ENCODE measurements at regions not wholly inside any gene's neighbourhood (a gene's known extent, or its start where the extent isn't known, plus 50 kb on each side); places are given as distances from the start of the nearest gene placed in this dataset.

- TF ChIP-seq SKIL (IDR thresholded peaks at IDR 0.05; ENCODE audit: low read depth, poor library complexity, severe bottlenecking) (no peak), ZNF592 (IDR thresholded peaks at IDR 0.05) (no peak)
Measured at GRCh38 chr12:126349383-126349782, 1284.1 kb downstream of the AACS start (continued).

GRCh38 chr12:126353604-126354003 lies 1288.4 kb downstream of the AACS start:
- no peak overlapping the region for H3K27ac ChIP-seq (ENCODE audit: control insufficient read depth, insufficient read depth)
- no TSS peak for BruUV-seq (replicated peaks)

More at GRCh38 chr12:126353604-126354003, 1288.4 kb downstream of the AACS start:
- Histone ChIP-seq H3K4me3 (no peak overlapping the region), H3K27me3 (replicated peaks in 1 of 2; ENCODE audit: control insufficient read depth in 2 of 2, insufficient read depth in 2 of 2, low read length in 1 of 2) (no peaks in the 10 kb centered on the region), H2AFZ (ENCODE audit: control insufficient read depth, low read depth, low read length) (no peak overlapping the region), H3K4me2 (ENCODE audit: control insufficient read depth, insufficient read depth) (no peak overlapping the region), H3K9ac (ENCODE audit: control insufficient read depth, insufficient read depth, low read length) (no peak overlapping the region), H4K20me1 (ENCODE audit: control insufficient read depth, insufficient read depth) (no peaks in the 10 kb centered on the region), H3K36me3 (ENCODE audit: control insufficient read depth in 2 of 2, insufficient read depth in 2 of 2, low read length in 1 of 2) (no peaks in the 10 kb centered on the region), H3K9me3 (replicated peaks; ENCODE audit: control insufficient read depth, insufficient read depth, low read length) (no peaks in the 10 kb centered on the region; the same call in 2 of the 3 replicates), H3K79me2 (ENCODE audit: control insufficient read depth, insufficient read depth, low read length) (no peaks in the 10 kb centered on the region), H3K4me1 (ENCODE audit: control insufficient read depth, insufficient read depth, low read length) (no peaks in the 10 kb centered on the region)
- TF ChIP-seq POLR2AphosphoS2 (IDR thresholded peaks at IDR 0.05; ENCODE audit: low read depth, low read length) (no peak), USF1 (IDR thresholded peaks at IDR 0.05; ENCODE audit: borderline replicate concordance, extremely low read length, insufficient read depth, low read depth, low read length) (no peak), CEBPZ (IDR thresholded peaks at IDR 0.05; ENCODE audit: low read depth, low read length) (no peak), LARP7 (IDR thresholded peaks at IDR 0.05) (no peak)
- ChIA-PET POLR2A (no interaction called here), SMC1A (ENCODE audit: uncharacterized antibody, unreplicated experiment) (no interaction called here), CTCF (no interaction called here), RAD21 (ENCODE audit: unreplicated experiment) (no interaction called here)
- intact Hi-C loops (cut with micrococcal nuclease; ENCODE audit: unreplicated experiment) (no loop called here), in situ Hi-C loops (cut with MboI) (no loop called here)
- DNase-seq (ENCODE audit: low read depth, low spot score) (no peak), FAIRE-seq (no peak), ATAC-seq (no peak)
- WGBS (ENCODE audit: insufficient coverage, insufficient replicate concordance, low lambda C conversion rate, missing lambda C conversion rate): 0% methylated on average over 1 of the region's 1 CpG
